IMR-90 (cell line): ENCODE measurements at regions not wholly inside any gene's neighbourhood (a gene's known extent, or its start where the extent isn't known, plus 50 kb on each side); places are given as distances from the start of the nearest gene placed in this dataset.

Experiments used
- ATAC-seq: fragments of 200-7000 bp; cut with Tn5 transposase; 2 replicates; pipeline ENCODE4 v1.9.1; 2020; ENCODE audit warnings: low read depth, mild to moderate bottlenecking, moderate library complexity
- BruUV-seq: library from RNA; stranded (reverse); fragments of 400-500 nt; replicated peaks from 2 replicates; lab custom pipeline; 2021; lab: Mats Ljungman, UMichigan
- CTCF ChIA-PET: fragments of 300-600 bp; formaldehyde crosslinking; extraction: SDS; loops from one replicate; lab custom pipeline; 2021; ENCODE audit warnings: antibody characterized with exemption; lab: Yijun Ruan, JAX
- POLR2A ChIA-PET: fragments of 300-600 bp; sonication (Branson Sonifier 250); formaldehyde crosslinking; loops from one replicate; lab custom pipeline; 2022; ENCODE audit warnings: antibody characterized with exemption; ENCODE audit not compliant: unreplicated experiment; lab: Charles Lee
- DNase-seq: peaks from one replicate; pipeline ENCODE4 v3.0.0; 2013
- H2AFZ ChIP-seq: replicated peaks from 2 replicates; pipeline ENCODE3; 2013; ENCODE audit warnings: low read length, mild to moderate bottlenecking; ENCODE audit not compliant: poor library complexity
- H2AK5ac ChIP-seq: 2 replicates; pipeline ENCODE4 v1.6.1; 2013; ENCODE audit warnings: low read depth, low read length, inconsistent platforms
- H2AK9ac ChIP-seq: replicated peaks from 2 replicates; pipeline ENCODE3; 2013; ENCODE audit warnings: mild to moderate bottlenecking, low read depth, low read length, moderate library complexity; ENCODE audit not compliant: poor library complexity
- H2BK120ac ChIP-seq: 2 replicates; pipeline ENCODE4 v1.6.1; 2013; ENCODE audit warnings: low read depth, low read length, inconsistent platforms
- H2BK15ac ChIP-seq: 3 replicates; pipeline ENCODE4 v1.6.1; 2013; ENCODE audit warnings: low read depth, low read length, inconsistent platforms
- H2BK20ac ChIP-seq: 2 replicates; pipeline ENCODE4 v1.6.1; 2013; ENCODE audit warnings: low read depth, mild to moderate bottlenecking, inconsistent platforms, low read length, moderate library complexity
- H2BK5ac ChIP-seq: 2 replicates; pipeline ENCODE4 v1.6.1; 2013; ENCODE audit warnings: mild to moderate bottlenecking, low read depth, low read length, inconsistent platforms; ENCODE audit not compliant: poor library complexity, severe bottlenecking
- H3K14ac ChIP-seq: replicated peaks from 2 replicates; pipeline ENCODE4 v1.6.1; 2013; ENCODE audit warnings: low read depth, low read length, inconsistent platforms
- H3K18ac ChIP-seq: 2 replicates; pipeline ENCODE4 v1.6.1; 2013; ENCODE audit warnings: low read depth, low read length, control low read depth
- H3K23ac ChIP-seq: 2 replicates; pipeline ENCODE4 v1.6.1; 2013; ENCODE audit warnings: low read depth, low read length, inconsistent platforms
- H3K27ac ChIP-seq: 2 replicates; pipeline ENCODE4 v1.5.1; 2013; ENCODE audit warnings: mild to moderate bottlenecking, control low read depth, low read length; ENCODE audit not compliant: insufficient read depth
- H3K27me3 ChIP-seq: 2 replicates; pipeline ENCODE4 v1.6.1; 2013; ENCODE audit warnings: low read length; ENCODE audit not compliant: control insufficient read depth, insufficient read depth
- H3K36me3 ChIP-seq: 2 replicates; pipeline ENCODE4 v1.6.1; 2013; ENCODE audit warnings: low read length, mixed read lengths; ENCODE audit not compliant: control insufficient read depth, insufficient read depth
- H3K4ac ChIP-seq: 2 replicates; pipeline ENCODE4 v1.6.1; 2013; ENCODE audit warnings: low read depth, low read length, inconsistent platforms
- H3K4me1 ChIP-seq: 2 replicates; pipeline ENCODE4 v1.6.1; 2013; ENCODE audit warnings: low read length, mixed read lengths; ENCODE audit not compliant: control insufficient read depth, insufficient read depth
- H3K4me2 ChIP-seq: 2 replicates; pipeline ENCODE4 v1.6.1; 2013; ENCODE audit warnings: low read depth, mild to moderate bottlenecking, control low read depth, low read length, moderate library complexity
- H3K4me3 ChIP-seq: 2 replicates; pipeline ENCODE4 v1.5.1; 2013; ENCODE audit warnings: low read depth, mild to moderate bottlenecking, control low read depth, low read length, moderate library complexity; ENCODE audit not compliant: insufficient read depth
- H3K56ac ChIP-seq: 2 replicates; pipeline ENCODE4 v1.6.1; 2013; ENCODE audit warnings: low read length, inconsistent platforms; ENCODE audit not compliant: insufficient read depth; ENCODE audit errors: extremely low read depth
- H3K79me1 ChIP-seq, 2 experiments: 2 replicates each; pipeline ENCODE4 v1.6.1; 2013; ENCODE audit warnings: low read length in 2 of 2, inconsistent platforms in 1 of 2, low read depth in 1 of 2
- H3K9ac ChIP-seq: 2 replicates; pipeline ENCODE4 v1.6.1; 2013; ENCODE audit warnings: low read depth, low read length, control low read depth
- H3K9me1 ChIP-seq: 2 replicates; pipeline ENCODE4 v1.6.1; 2013; ENCODE audit warnings: low read length, inconsistent platforms; ENCODE audit not compliant: insufficient read depth
- H3K9me3 ChIP-seq: 2 replicates; pipeline ENCODE4 v1.6.1; 2013; ENCODE audit warnings: low read length; ENCODE audit not compliant: control insufficient read depth, insufficient read depth
- H4K20me1 ChIP-seq: 2 replicates; pipeline ENCODE4 v1.6.1; 2013; ENCODE audit warnings: low read length, inconsistent platforms; ENCODE audit not compliant: insufficient read depth
- H4K5ac ChIP-seq: 2 replicates; pipeline ENCODE4 v1.6.1; 2013; ENCODE audit warnings: mild to moderate bottlenecking, low read depth, low read length, control low read depth
- H4K8ac ChIP-seq, 2 experiments: 2 replicates each; pipeline ENCODE4 v1.6.1; 2013; ENCODE audit warnings: low read depth in 2 of 2, low read length in 2 of 2, control low read depth in 1 of 2, inconsistent platforms in 1 of 2
- H4K91ac ChIP-seq: 2 replicates; pipeline ENCODE4 v1.6.1; 2013; ENCODE audit warnings: low read depth, low read length, inconsistent platforms; ENCODE audit not compliant: insufficient read depth
- BHLHE40 ChIP-seq: fragments of 150-350 bp; IDR thresholded peaks from 2 replicates; pipeline ENCODE4 v1.6.1; 2016; ENCODE audit warnings: mild to moderate bottlenecking, low read depth, low read length
- WGBS, 2 experiments: methylation state at CpG; one replicate each; pipeline versions ENCODE4 v1.1.5 to v1.1.7; 2013; ENCODE audit warnings: missing lambda C conversion rate in 2 of 2; ENCODE audit not compliant: insufficient read length in 1 of 2; ENCODE audit errors: extremely low coverage in 2 of 2; 5-methylcytosine and 5-hydroxymethylcytosine counted together
- dilution Hi-C: fragments of 300-500 bp; cut with HindIII; formaldehyde crosslinking; loops from one replicate; pipeline ENCODE4 v1.14.3; 2018; ENCODE audit warnings: low sequenced_read_pairs; ENCODE audit not compliant: unreplicated experiment
- in situ Hi-C: fragments of 300-500 bp; cut with MboI; formaldehyde crosslinking; loops from 3 replicates; pipeline ENCODE4 v1.14.3; 2019; ENCODE audit warnings: low sequenced_read_pairs, inconsistent platforms, mixed read lengths
- intact Hi-C: fragments of 100-400 bp; cut with micrococcal nuclease; formaldehyde crosslinking; loops from 2 replicates; pipeline ENCODE4 v1.10.0; 2022

DNA sequence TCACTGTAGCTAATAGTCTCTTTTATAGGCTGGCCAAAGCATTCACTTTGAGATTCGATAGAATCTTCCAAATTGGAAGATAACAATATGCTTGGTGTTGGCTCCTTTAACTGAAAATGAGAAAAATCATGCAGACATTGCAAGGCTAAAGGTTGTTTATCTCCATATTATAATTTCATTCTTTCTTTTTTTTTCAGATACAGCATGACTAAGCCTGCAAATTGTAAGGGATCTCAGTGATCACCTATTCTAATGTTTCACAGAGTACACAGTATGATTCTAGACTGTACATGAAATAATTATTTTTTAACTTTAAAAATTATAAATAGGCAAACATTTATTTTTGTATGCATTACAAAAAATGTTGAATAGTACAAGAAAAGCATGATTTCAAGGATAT is 451.7 kb upstream of the DDI1 start:
- no peaks in the 10 kb centered on the region for H3K36me3 ChIP-seq
- no peak for TF ChIP-seq BHLHE40
- H4K5ac ChIP-seq = no peak overlapping the region
- H4K20me1 ChIP-seq = no peaks in the 10 kb centered on the region
- CTCF ChIA-PET = interaction anchor here (0.7 to 0.9 kb wide), 2 partner anchors 15 to 956 kb away, joined by 3 read pairs; no protein-coding TSS in a partner anchor
- no peak overlapping the region for H3K23ac ChIP-seq
- H2AFZ ChIP-seq = no peak overlapping the region
- no peak overlapping the region for H2BK20ac ChIP-seq
- H2AK9ac ChIP-seq = no peak overlapping the region
- no CpG with 5 or more reads among the region's 1 CpG for WGBS, 2 experiments
- in situ Hi-C loops (no loop called here), intact Hi-C loops (no loop called here), dilution Hi-C loops (no loop called here)
- H4K91ac ChIP-seq = no peak overlapping the region
- no peak overlapping the region for H3K14ac ChIP-seq
- no peak overlapping the region for H4K8ac ChIP-seq
- BruUV-seq = no TSS peak
- H3K56ac ChIP-seq = no peak overlapping the region
- H2BK5ac ChIP-seq = no peak overlapping the region
- ATAC-seq = no peak
- H2BK120ac ChIP-seq = no peak overlapping the region
- no peaks in the 10 kb centered on the region for H3K79me1 ChIP-seq
- no peak overlapping the region for H3K9ac ChIP-seq
- H3K4me2 ChIP-seq = no peak overlapping the region
- no peak overlapping the region for H2BK15ac ChIP-seq
- peaks cover 5% of the 10 kb centered on the region for H3K9me1 ChIP-seq
- H3K4me1 ChIP-seq = peaks cover 4% of the 10 kb centered on the region; the same call in 1 of the 2 replicates
- H2AK5ac ChIP-seq = no peak overlapping the region
- H3K4me3 ChIP-seq = no peak overlapping the region
- no peak overlapping the region for H3K27ac ChIP-seq
- POLR2A ChIA-PET = no interaction called here
- no peaks in the 10 kb centered on the region for H3K27me3 ChIP-seq
- no peak overlapping the region for H3K18ac ChIP-seq
- no peaks in the 10 kb centered on the region for H3K9me3 ChIP-seq
- no peak overlapping the region for H3K4ac ChIP-seq
- no peak for DNase-seq
